ENCODE measurements at regions not wholly inside any gene's neighbourhood (a gene's known extent, or its start where the extent isn't known, plus 50 kb on each side); places are given as distances from the start of the nearest gene placed in this dataset.

- Histone ChIP-seq H3K4me2 (ENCODE audit: low read depth, low read length) (no peak overlapping the region), H3K18ac (ENCODE audit: low read depth, low read length) (no peak overlapping the region), H3K56ac (ENCODE audit: extremely low read depth, insufficient read depth, low read length) (no peak overlapping the region), H2AFZ (replicated peaks; ENCODE audit: low read length, poor library complexity) (no peak overlapping the region), H3K23ac (ENCODE audit: low read depth, low read length) (no peak overlapping the region), H4K91ac (ENCODE audit: insufficient read depth, low read depth, low read length) (no peak overlapping the region), H3K79me1 (ENCODE audit: low read depth in 1 of 2, low read length in 2 of 2) (no peaks in the 10 kb centered on the region), H4K5ac (ENCODE audit: low read depth, low read length) (no peak overlapping the region), H2AK9ac (replicated peaks; ENCODE audit: low read depth, low read length, poor library complexity) (no peak overlapping the region), H4K20me1 (ENCODE audit: insufficient read depth, low read length) (no peaks in the 10 kb centered on the region), H2BK20ac (ENCODE audit: low read depth, low read length) (no peak overlapping the region), H2BK5ac (ENCODE audit: low read depth, low read length, poor library complexity, severe bottlenecking) (no peak overlapping the region), H3K9ac (ENCODE audit: low read depth, low read length) (no peak overlapping the region), H4K8ac (ENCODE audit: low read depth in 2 of 2, low read length in 2 of 2) (no peak overlapping the region), H3K9me1 (ENCODE audit: insufficient read depth, low read length) (no peaks in the 10 kb centered on the region; the same call in 1 of the 2 replicates), H2BK15ac (ENCODE audit: low read depth, low read length) (no peak overlapping the region), H3K9me3 (ENCODE audit: control insufficient read depth, insufficient read depth, low read length) (no peaks in the 10 kb centered on the region), H2AK5ac (ENCODE audit: low read depth, low read length) (no peak overlapping the region), H3K36me3 (ENCODE audit: control insufficient read depth, insufficient read depth, low read length) (no peaks in the 10 kb centered on the region), H3K4me1 (ENCODE audit: control insufficient read depth, insufficient read depth, low read length) (0 out of 2 replicates have a peak, but pooled peaks cover 3% of the 10 kb centered on the region), H3K27ac (ENCODE audit: insufficient read depth, low read length) (no peak overlapping the region), H2BK120ac (ENCODE audit: low read depth, low read length) (no peak overlapping the region), H3K27me3 (ENCODE audit: control insufficient read depth, insufficient read depth, low read length) (no peaks in the 10 kb centered on the region), H3K4me3 (ENCODE audit: insufficient read depth, low read depth, low read length) (no peak overlapping the region), H3K14ac (replicated peaks; ENCODE audit: low read depth, low read length) (no peak overlapping the region), H3K4ac (ENCODE audit: low read depth, low read length) (no peak overlapping the region)
- BruUV-seq (replicated peaks): no TSS peak
- no peak for DNase-seq
- in situ Hi-C loops (cut with MboI; ENCODE audit: low sequenced_read_pairs): no loop called here
- dilution Hi-C loops (cut with HindIII; ENCODE audit: low sequenced_read_pairs, unreplicated experiment): no loop called here
- ChIA-PET CTCF (no interaction called here), POLR2A (ENCODE audit: unreplicated experiment) (no interaction called here)
- no peak for ATAC-seq (ENCODE audit: low read depth)
- WGBS, 2 experiments (ENCODE audit: extremely low coverage in 2 of 2, insufficient read length in 1 of 2): no CpG with 5 or more reads among the region's 1 CpG
- no peak for TF ChIP-seq SMC3 (IDR thresholded peaks at IDR 0.05; ENCODE audit: low read depth, low read length)
- no peak for TF ChIP-seq NFE2L2 (IDR thresholded peaks at IDR 0.05; ENCODE audit: low read depth, low read length)
- TF ChIP-seq, protein P1, sequence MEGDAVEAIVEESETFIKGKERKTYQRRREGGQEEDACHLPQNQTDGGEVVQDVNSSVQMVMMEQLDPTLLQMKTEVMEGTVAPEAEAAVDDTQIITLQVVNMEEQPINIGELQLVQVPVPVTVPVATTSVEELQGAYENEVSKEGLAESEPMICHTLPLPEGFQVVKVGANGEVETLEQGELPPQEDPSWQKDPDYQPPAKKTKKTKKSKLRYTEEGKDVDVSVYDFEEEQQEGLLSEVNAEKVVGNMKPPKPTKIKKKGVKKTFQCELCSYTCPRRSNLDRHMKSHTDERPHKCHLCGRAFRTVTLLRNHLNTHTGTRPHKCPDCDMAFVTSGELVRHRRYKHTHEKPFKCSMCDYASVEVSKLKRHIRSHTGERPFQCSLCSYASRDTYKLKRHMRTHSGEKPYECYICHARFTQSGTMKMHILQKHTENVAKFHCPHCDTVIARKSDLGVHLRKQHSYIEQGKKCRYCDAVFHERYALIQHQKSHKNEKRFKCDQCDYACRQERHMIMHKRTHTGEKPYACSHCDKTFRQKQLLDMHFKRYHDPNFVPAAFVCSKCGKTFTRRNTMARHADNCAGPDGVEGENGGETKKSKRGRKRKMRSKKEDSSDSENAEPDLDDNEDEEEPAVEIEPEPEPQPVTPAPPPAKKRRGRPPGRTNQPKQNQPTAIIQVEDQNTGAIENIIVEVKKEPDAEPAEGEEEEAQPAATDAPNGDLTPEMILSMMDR (conservative IDR thresholded peaks at IDR 0.05; ENCODE audit: low read depth, low read length): no peak
- TF ChIP-seq MXI1 (IDR thresholded peaks at IDR 0.05; ENCODE audit: borderline replicate concordance, low read depth, low read length): no peak
- no peak for TF ChIP-seq CHD1 (IDR thresholded peaks at IDR 0.05; ENCODE audit: low read depth, low read length)
- no peak for TF ChIP-seq CEBPB (IDR thresholded peaks at IDR 0.05; ENCODE audit: low read depth, low read length)
- TF ChIP-seq MAZ (IDR thresholded peaks at IDR 0.05; ENCODE audit: borderline replicate concordance, low read depth, low read length): no peak
- TF ChIP-seq RCOR1 (IDR thresholded peaks at IDR 0.05; ENCODE audit: insufficient replicate concordance, low read length): no peak
- no peak for TF ChIP-seq RAD21 (IDR thresholded peaks at IDR 0.05; ENCODE audit: low read length)
- intact Hi-C loops (cut with micrococcal nuclease): no loop called here
These were observed 91.5 kb upstream of the KIF5B start for GRCh38 chr10:32147730-32148129.

Data from IMR-90 (cell line).